PFSK-1 (cell line): ENCODE measurements at regions not wholly inside any gene's neighbourhood (a gene's known extent, or its start where the extent isn't known, plus 50 kb on each side); places are given as distances from the start of the nearest gene placed in this dataset.

Experiments
- POLR2AphosphoS5 ChIP-seq: IDR thresholded peaks from 2 replicates; pipeline ENCODE4 v1.6.1; 2012; ENCODE audit warnings: low read depth, mild to moderate bottlenecking, control low read depth, low read length, moderate library complexity
- REST ChIP-seq, 2 experiments: IDR thresholded peaks; 2 replicates each; pipeline versions ENCODE4 v1.6.1 to v1.8.0; 2011 to 2012; ENCODE audit warnings: low read depth in 2 of 2, low read length in 2 of 2, control low read depth in 1 of 2, inconsistent platforms in 1 of 2, mild to moderate bottlenecking in 1 of 2, moderate library complexity in 1 of 2; ENCODE audit not compliant: insufficient read depth in 1 of 2
- SIN3A ChIP-seq: IDR thresholded peaks from 2 replicates; pipeline ENCODE4 v1.6.1; 2012; ENCODE audit warnings: mild to moderate bottlenecking, low read length, moderate library complexity, borderline replicate concordance; ENCODE audit not compliant: insufficient read depth
- TAF1 ChIP-seq: IDR thresholded peaks from 2 replicates; pipeline ENCODE4 v1.6.1; 2012; ENCODE audit warnings: low read length, control low read depth, borderline replicate concordance; ENCODE audit not compliant: insufficient read depth

DNA sequence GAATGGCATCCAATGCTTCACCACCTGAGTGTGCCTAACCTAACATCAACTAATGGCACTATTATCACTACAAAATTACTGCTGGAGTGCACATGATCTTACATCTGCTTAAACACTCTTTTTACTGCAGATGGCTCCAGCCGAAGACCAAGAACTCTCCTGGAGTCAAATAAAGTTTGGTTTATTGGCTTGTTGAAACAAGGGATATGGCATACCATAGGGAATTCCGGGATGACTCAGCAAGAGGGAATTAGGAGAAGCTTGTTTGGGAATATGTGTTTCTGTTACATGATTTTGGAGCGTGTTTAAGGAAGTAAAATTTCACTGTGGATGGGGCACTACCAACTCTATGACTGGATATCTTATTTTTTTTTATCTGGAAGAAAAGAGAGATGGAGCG is 872.6 kb downstream of the DTWD2 start:
- TF ChIP-seq REST (IDR thresholded peaks at IDR 0.05; ENCODE audit: insufficient read depth in 1 of 2, low read depth in 2 of 2, low read length in 2 of 2) (no peak), SIN3A (no peak), TAF1 (no peak), POLR2AphosphoS5 (no peak)
